Kidney epithelial cell (primary cell): ENCODE measurements at regions not wholly inside any gene's neighbourhood (a gene's known extent, or its start where the extent isn't known, plus 50 kb on each side); places are given as distances from the start of the nearest gene placed in this dataset.

Source experiments
- DNase-seq: peaks from one replicate; pipeline ENCODE4 v3.0.0-alpha.2; 2010; ENCODE audit warnings: low read depth
- H3K27me3 ChIP-seq: 2 replicates; pipeline ENCODE4 v1.6.0; 2011; ENCODE audit warnings: low read length; ENCODE audit not compliant: control insufficient read depth, insufficient read depth
- H3K36me3 ChIP-seq: 2 replicates; pipeline ENCODE4 v1.5.1; 2011; ENCODE audit warnings: low read length; ENCODE audit not compliant: control insufficient read depth, insufficient read depth
- H3K4me3 ChIP-seq: 2 replicates; pipeline ENCODE4 v1.5.1; 2011; ENCODE audit warnings: low read depth, mild to moderate bottlenecking, control low read depth, low read length
- TF ChIP-seq, protein P1 (sequence below): IDR thresholded peaks from 2 replicates; pipeline ENCODE4 v1.5.1; 2011; ENCODE audit warnings: mild to moderate bottlenecking, moderate library complexity, low read length, control low read depth, inconsistent platforms; ENCODE audit not compliant: insufficient read depth, poor library complexity, severe bottlenecking

GRCh38 chr3:178277605-178278004 lies 258.6 kb upstream of the KCNMB2 start:
- Histone ChIP-seq H3K4me3 (no peak overlapping the region), H3K36me3 (no peaks in the 10 kb centered on the region), H3K27me3 (no peaks in the 10 kb centered on the region)
- DNase-seq = no peak
- TF ChIP-seq, protein P1, sequence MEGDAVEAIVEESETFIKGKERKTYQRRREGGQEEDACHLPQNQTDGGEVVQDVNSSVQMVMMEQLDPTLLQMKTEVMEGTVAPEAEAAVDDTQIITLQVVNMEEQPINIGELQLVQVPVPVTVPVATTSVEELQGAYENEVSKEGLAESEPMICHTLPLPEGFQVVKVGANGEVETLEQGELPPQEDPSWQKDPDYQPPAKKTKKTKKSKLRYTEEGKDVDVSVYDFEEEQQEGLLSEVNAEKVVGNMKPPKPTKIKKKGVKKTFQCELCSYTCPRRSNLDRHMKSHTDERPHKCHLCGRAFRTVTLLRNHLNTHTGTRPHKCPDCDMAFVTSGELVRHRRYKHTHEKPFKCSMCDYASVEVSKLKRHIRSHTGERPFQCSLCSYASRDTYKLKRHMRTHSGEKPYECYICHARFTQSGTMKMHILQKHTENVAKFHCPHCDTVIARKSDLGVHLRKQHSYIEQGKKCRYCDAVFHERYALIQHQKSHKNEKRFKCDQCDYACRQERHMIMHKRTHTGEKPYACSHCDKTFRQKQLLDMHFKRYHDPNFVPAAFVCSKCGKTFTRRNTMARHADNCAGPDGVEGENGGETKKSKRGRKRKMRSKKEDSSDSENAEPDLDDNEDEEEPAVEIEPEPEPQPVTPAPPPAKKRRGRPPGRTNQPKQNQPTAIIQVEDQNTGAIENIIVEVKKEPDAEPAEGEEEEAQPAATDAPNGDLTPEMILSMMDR = no peak

GRCh38 chr3:178283561-178283960 lies 252.7 kb upstream of the KCNMB2 start:
- Histone ChIP-seq H3K36me3 (no peaks in the 10 kb centered on the region), H3K4me3 (no peak overlapping the region), H3K27me3 (no peaks in the 10 kb centered on the region)
- TF ChIP-seq, protein P1 = no peak
- no peak for DNase-seq

GRCh38 chr3:178284181-178284580 lies 252.1 kb upstream of the KCNMB2 start:
- Histone ChIP-seq H3K4me3 (no peak overlapping the region), H3K27me3 (no peaks in the 10 kb centered on the region), H3K36me3 (no peaks in the 10 kb centered on the region)
- TF ChIP-seq, protein P1 = no peak
- DNase-seq = peak; percentile 14

GRCh38 chr3:178288074-178288473 lies 248.2 kb upstream of the KCNMB2 start:
- no peak for DNase-seq
- TF ChIP-seq, protein P1 = no peak

DNA sequence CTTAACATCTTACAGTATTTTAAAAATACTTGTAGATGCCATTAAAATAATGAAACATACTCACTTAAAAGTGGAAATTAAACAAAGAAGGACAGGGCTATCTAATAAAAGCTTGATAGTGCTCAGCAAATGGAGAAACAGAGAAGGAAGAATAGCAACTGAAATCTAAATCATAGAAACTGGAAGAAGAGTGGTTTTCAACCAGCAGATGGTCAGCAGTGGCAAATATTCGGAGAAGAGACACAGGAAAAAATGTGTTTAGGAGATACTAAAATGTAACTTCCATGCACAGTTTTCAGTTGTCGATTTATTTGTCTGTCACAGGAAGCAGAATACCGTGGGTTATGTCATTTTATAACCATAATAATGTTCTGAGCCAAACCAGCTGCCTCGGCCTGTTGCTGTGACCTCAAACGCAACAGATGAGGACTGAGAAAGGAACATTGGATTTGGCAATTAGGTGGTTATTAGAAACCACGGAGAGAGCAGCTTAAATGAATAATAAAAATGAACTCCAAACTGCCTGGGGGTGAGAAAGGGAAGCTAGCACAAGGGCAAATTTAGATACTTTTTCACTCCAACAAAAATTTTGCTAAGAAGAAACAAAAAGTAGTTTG lies 246.6 kb upstream of the KCNMB2 start:
- Histone ChIP-seq H3K27me3 (no peaks in the 10 kb centered on the region), H3K36me3 (no peaks in the 10 kb centered on the region), H3K4me3 (no peak overlapping the region)
- DNase-seq = no peak
- TF ChIP-seq, protein P1 = no peak

More at GRCh38 chr3:178288074-178288473, 248.2 kb upstream of the KCNMB2 start:
- no peak overlapping the region for H3K4me3 ChIP-seq
- no peaks in the 10 kb centered on the region for H3K27me3 ChIP-seq
- H3K36me3 ChIP-seq = no peaks in the 10 kb centered on the region
